NCI-H2107 treated with DMSO at 0.1 percent for 48 hours (cell line): ENCODE measurements at regions not wholly inside any gene's neighbourhood (a gene's known extent, or its start where the extent isn't known, plus 50 kb on each side); places are given as distances from the start of the nearest gene placed in this dataset.
"Not testable (repeated sequence)": the region's sequence is repeated elsewhere in the genome, so short reads cannot be mapped to it uniquely, and the experiment has no call there.

Source experiments
- DNase-seq: peaks from one replicate; lab custom pipeline; 2025; ENCODE audit not compliant: unreplicated experiment; lab: John Stamatoyannopoulos, UW

GRCh38 chr11:24400059-24400665 lies 96.7 kb upstream of the LUZP2 start:
- no peak for DNase-seq

GRCh38 chr11:24406389-24406788 lies 90.5 kb upstream of the LUZP2 start:
- no peak for DNase-seq

GRCh38 chr11:24406980-24407379 lies 89.9 kb upstream of the LUZP2 start:
- DNase-seq, result no peak

GRCh38 chr11:24407733-24408132 lies 89.1 kb upstream of the LUZP2 start:
- no peak for DNase-seq

- no peak for DNase-seq
Measured at GRCh38 chr11:24408202-24408601, 88.7 kb upstream of the LUZP2 start.

- no peak for DNase-seq
Measured at GRCh38 chr11:24411791-24412190, 85.1 kb upstream of the LUZP2 start.

GRCh38 chr11:24412722-24413121 lies 84.1 kb upstream of the LUZP2 start:
- no peak for DNase-seq

GRCh38 chr11:24413391-24413790 lies 83.5 kb upstream of the LUZP2 start:
- no peak for DNase-seq

GRCh38 chr11:24415955-24416636 lies 80.8 kb upstream of the LUZP2 start:
- not testable (repeated sequence) for DNase-seq

GRCh38 chr11:24421766-24422165 lies 75.1 kb upstream of the LUZP2 start:
- no peak for DNase-seq

GRCh38 chr11:24422376-24422775 lies 74.5 kb upstream of the LUZP2 start:
- no peak for DNase-seq

GRCh38 chr11:24437123-24437522 lies 59.7 kb upstream of the LUZP2 start:
- DNase-seq, result no peak
